BLaER1 (cell line): ENCODE measurements at regions not wholly inside any gene's neighbourhood (a gene's known extent, or its start where the extent isn't known, plus 50 kb on each side); places are given as distances from the start of the nearest gene placed in this dataset.

Experiments
- H3K27ac ChIP-seq: shearing (Covaris generic); formaldehyde crosslinking; 2 replicates; pipeline ENCODE4 v1.8.1; 2022
- H3K27me3 ChIP-seq: shearing (Covaris generic); formaldehyde crosslinking; 2 replicates; pipeline ENCODE4 v1.8.1; 2022
- H3K36me3 ChIP-seq: shearing (Covaris generic); formaldehyde crosslinking; 2 replicates; pipeline ENCODE4 v1.8.1; 2022
- H3K4me1 ChIP-seq: shearing (Covaris generic); formaldehyde crosslinking; 2 replicates; pipeline ENCODE4 v1.8.1; 2022
- H3K4me2 ChIP-seq: shearing (Covaris generic); formaldehyde crosslinking; 2 replicates; pipeline ENCODE4 v1.8.1; 2022
- H3K4me3 ChIP-seq: shearing (Covaris generic); formaldehyde crosslinking; 2 replicates; pipeline ENCODE4 v1.8.1; 2022
- H3K9ac ChIP-seq: shearing (Covaris generic); formaldehyde crosslinking; 2 replicates; pipeline ENCODE4 v1.8.1; 2022
- H3K9me3 ChIP-seq: shearing (Covaris generic); formaldehyde crosslinking; 2 replicates; pipeline ENCODE4 v1.8.1; 2022
- H4K20me1 ChIP-seq: shearing (Covaris generic); formaldehyde crosslinking; 2 replicates; pipeline ENCODE4 v1.8.1; 2022
- Cebpa-rat ChIP-seq: shearing (Covaris generic); IDR thresholded peaks from 2 replicates; pipeline ENCODE4 v1.8.1; 2022

DNA sequence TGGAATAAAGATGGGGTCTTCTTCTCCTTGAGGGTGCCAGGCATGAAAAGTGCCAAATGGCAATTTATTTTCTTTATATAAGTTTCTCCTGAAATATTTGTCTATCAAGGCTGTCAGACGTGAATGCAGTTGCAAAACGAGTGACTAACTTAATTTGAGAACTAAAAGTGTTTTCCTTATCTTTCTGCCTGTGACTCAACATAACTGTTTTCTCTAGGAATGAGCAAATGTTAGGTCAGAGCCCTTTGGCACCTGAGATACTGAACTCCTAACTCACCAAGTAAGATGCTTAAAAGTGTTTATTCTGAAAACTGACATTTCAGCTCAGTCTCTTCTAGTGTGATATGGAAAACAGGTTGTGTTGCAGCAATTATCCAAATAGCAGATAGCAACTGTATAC, 197.0 kb downstream of the STK31 start:
- no peak overlapping the region for H3K4me2 ChIP-seq
- H3K9ac ChIP-seq = no peak overlapping the region
- no peak for TF ChIP-seq Cebpa-rat
- H3K27ac ChIP-seq = no peak overlapping the region
- no peaks in the 10 kb centered on the region for H3K4me1 ChIP-seq
- no peak overlapping the region for H3K4me3 ChIP-seq
- no peaks in the 10 kb centered on the region for H4K20me1 ChIP-seq
- peaks cover 1% of the 10 kb centered on the region; the same call in 1 of the 2 replicates for H3K9me3 ChIP-seq
- no peaks in the 10 kb centered on the region for H3K27me3 ChIP-seq
- H3K36me3 ChIP-seq = no peaks in the 10 kb centered on the region

DNA sequence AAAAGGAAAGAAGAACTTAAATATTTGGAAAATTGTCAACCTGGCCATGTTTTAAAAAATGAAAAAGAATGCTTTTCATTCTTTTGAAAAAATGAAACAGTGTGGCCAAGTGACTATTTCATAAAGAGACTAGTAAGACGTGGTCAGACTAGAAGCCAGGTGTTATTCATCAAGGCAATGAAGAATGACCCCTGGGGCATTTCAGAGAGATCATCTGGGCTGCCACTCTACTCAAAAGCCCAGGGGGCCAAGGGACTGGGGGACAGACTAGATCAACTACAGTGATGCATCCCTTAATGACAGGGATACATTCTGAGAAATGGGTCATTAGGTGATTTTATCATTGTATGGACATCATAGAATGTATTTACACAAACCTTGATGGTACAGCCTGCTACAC, 199.4 kb downstream of the STK31 start:
- no peak for TF ChIP-seq Cebpa-rat
- H3K4me3 ChIP-seq = no peak overlapping the region
- no peak overlapping the region for H3K4me2 ChIP-seq
- H3K4me1 ChIP-seq = no peaks in the 10 kb centered on the region
- H3K9me3 ChIP-seq = peaks cover 19% of the 10 kb centered on the region
- no peaks in the 10 kb centered on the region for H4K20me1 ChIP-seq
- H3K9ac ChIP-seq = no peak overlapping the region
- H3K27ac ChIP-seq = no peak overlapping the region
- no peaks in the 10 kb centered on the region for H3K36me3 ChIP-seq
- H3K27me3 ChIP-seq = no peaks in the 10 kb centered on the region

GRCh38 chr7:23912065-23912464, 202.0 kb downstream of the STK31 start:
- Histone ChIP-seq H3K4me2 (no peak overlapping the region), H3K27ac (no peak overlapping the region), H3K9ac (no peak overlapping the region), H3K27me3 (no peaks in the 10 kb centered on the region), H3K9me3 (peaks cover 19% of the 10 kb centered on the region), H3K4me1 (no peaks in the 10 kb centered on the region), H3K4me3 (no peak overlapping the region), H4K20me1 (no peaks in the 10 kb centered on the region), H3K36me3 (no peaks in the 10 kb centered on the region)
- TF ChIP-seq Cebpa-rat = no peak

DNA sequence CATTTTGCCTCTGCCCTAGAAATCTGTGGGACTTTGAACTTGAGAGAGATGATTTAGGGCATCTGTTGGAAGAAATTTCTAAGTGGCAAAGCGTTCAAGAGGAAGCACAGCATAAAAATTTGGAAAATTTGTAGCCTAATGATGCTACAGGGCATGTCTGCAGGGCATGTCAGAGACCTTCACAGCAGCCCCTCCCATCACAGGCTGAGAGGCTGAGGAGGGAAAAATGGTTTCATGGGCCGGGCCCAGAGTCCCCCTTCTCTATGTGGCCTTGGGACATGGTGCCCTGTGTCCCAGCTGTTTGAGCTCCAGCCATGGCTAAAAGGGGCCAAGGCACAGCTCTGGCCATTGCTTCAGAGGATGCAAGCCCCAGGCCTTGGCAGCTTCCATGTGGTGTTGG, 203.0 kb downstream of the STK31 start:
- H3K36me3 ChIP-seq = no peaks in the 10 kb centered on the region
- no peak for TF ChIP-seq Cebpa-rat
- no peak overlapping the region for H3K27ac ChIP-seq
- H3K4me3 ChIP-seq = no peak overlapping the region
- no peaks in the 10 kb centered on the region for H4K20me1 ChIP-seq
- peaks cover 19% of the 10 kb centered on the region for H3K9me3 ChIP-seq
- no peaks in the 10 kb centered on the region for H3K4me1 ChIP-seq
- H3K4me2 ChIP-seq = no peak overlapping the region
- no peaks in the 10 kb centered on the region for H3K27me3 ChIP-seq
- H3K9ac ChIP-seq = no peak overlapping the region

- Histone ChIP-seq H3K4me2 (no peak overlapping the region), H3K9me3 (peaks cover 19% of the 10 kb centered on the region), H3K4me3 (no peak overlapping the region), H3K36me3 (no peaks in the 10 kb centered on the region), H3K27me3 (no peaks in the 10 kb centered on the region), H3K9ac (no peak overlapping the region), H4K20me1 (no peaks in the 10 kb centered on the region), H3K27ac (no peak overlapping the region), H3K4me1 (no peaks in the 10 kb centered on the region)
- TF ChIP-seq Cebpa-rat = no peak
These were observed 205.2 kb downstream of the STK31 start for GRCh38 chr7:23915236-23915635.

- Histone ChIP-seq H3K9ac (no peak overlapping the region), H3K36me3 (no peaks in the 10 kb centered on the region), H3K9me3 (peaks cover 5% of the 10 kb centered on the region; the same call in 1 of the 2 replicates), H3K4me3 (no peak overlapping the region), H4K20me1 (no peaks in the 10 kb centered on the region), H3K27ac (no peak overlapping the region), H3K4me2 (no peak overlapping the region), H3K27me3 (no peaks in the 10 kb centered on the region), H3K4me1 (no peaks in the 10 kb centered on the region)
- no peak for TF ChIP-seq Cebpa-rat
These were observed 208.3 kb downstream of the STK31 start for GRCh38 chr7:23918286-23918685.

- Histone ChIP-seq H3K27me3 (no peaks in the 10 kb centered on the region), H3K27ac (no peak overlapping the region), H4K20me1 (no peaks in the 10 kb centered on the region), H3K9me3 (no peaks in the 10 kb centered on the region), H3K4me3 (no peak overlapping the region), H3K9ac (no peak overlapping the region), H3K4me2 (no peak overlapping the region), H3K4me1 (no peaks in the 10 kb centered on the region), H3K36me3 (no peaks in the 10 kb centered on the region)
- no peak for TF ChIP-seq Cebpa-rat
These were observed 208.8 kb downstream of the STK31 start for GRCh38 chr7:23918856-23919255.

DNA sequence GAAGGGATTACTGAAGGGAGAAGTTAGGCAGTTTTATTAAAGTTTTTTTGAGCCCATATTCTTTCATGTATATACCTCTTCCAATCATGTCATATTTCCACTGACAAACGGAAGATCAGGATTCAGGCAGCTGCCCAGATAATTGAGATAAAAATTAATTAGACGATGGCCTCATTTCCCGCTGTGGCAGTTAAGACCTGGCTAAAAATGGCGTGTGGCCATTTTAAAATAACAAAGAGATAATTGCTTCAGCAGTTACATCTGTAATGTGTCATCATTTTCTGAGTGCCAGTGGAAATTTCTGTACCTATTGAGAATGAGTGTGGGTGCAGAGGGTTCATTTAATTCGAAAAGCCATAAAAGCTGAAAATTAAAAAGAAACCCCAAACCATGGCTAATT, 215.1 kb downstream of the STK31 start:
- TF ChIP-seq Cebpa-rat = no peak
- no peak overlapping the region for H3K9ac ChIP-seq
- H3K4me2 ChIP-seq = no peak overlapping the region

GRCh38 chr7:23927709-23928417, 217.8 kb downstream of the STK31 start:
- Histone ChIP-seq H3K9me3 (no peaks in the 10 kb centered on the region), H3K4me3 (no peak overlapping the region), H3K27me3 (no peaks in the 10 kb centered on the region), H3K4me2 (no peak overlapping the region), H4K20me1 (no peaks in the 10 kb centered on the region), H3K27ac (no peak overlapping the region), H3K4me1 (no peaks in the 10 kb centered on the region), H3K36me3 (no peaks in the 10 kb centered on the region), H3K9ac (no peak overlapping the region)
- TF ChIP-seq Cebpa-rat = no peak

More for the DNA sequence above, 215.1 kb downstream of the STK31 start:
- no peak overlapping the region for H3K27ac ChIP-seq
- H3K4me3 ChIP-seq = no peak overlapping the region
- no peaks in the 10 kb centered on the region for H3K36me3 ChIP-seq
- H3K4me1 ChIP-seq = no peaks in the 10 kb centered on the region
- H3K27me3 ChIP-seq = no peaks in the 10 kb centered on the region
- no peaks in the 10 kb centered on the region for H3K9me3 ChIP-seq
- no peaks in the 10 kb centered on the region for H4K20me1 ChIP-seq

DNA sequence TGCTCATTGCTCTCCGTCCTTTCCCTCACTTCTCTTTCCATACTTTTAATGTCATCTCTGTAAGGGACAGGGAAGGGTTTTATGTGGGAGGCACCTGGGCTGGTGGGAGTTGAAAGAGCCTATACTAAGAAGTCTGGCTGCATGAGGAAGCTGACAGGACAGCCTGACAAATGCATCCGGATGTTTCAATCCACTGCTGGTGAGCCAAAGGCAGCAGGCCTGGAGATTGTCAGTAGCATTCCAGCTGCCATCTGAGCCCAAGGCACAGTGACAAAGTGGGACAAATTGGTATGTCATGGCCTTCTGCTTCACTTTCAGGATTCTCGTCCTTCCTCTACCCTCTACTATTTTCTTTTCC, 218.4 kb downstream of the STK31 start:
- Histone ChIP-seq H3K9ac (no peak overlapping the region), H4K20me1 (no peaks in the 10 kb centered on the region), H3K36me3 (no peaks in the 10 kb centered on the region), H3K4me3 (no peak overlapping the region), H3K27ac (no peak overlapping the region), H3K27me3 (no peaks in the 10 kb centered on the region), H3K9me3 (no peaks in the 10 kb centered on the region), H3K4me2 (no peak overlapping the region), H3K4me1 (no peaks in the 10 kb centered on the region)
- no peak for TF ChIP-seq Cebpa-rat

DNA sequence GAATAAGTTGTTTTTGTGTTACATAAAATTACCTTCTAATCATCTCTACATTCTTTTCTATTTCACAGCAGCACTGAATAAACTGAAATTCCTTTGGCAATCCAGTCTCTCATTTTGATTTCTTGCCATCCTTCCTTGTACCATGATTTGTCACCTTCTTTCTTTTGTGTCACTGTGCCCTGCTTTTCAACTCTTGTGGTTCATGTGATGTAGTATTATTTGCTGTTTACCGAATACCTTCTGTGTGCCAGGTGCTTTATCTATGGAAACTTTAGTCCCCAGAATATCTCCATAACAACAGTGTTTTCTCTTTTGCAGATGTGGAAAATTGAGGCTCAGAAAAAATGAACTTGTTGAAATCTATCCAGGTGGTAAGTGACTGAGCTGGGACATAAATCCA, 220.3 kb downstream of the STK31 start:
- H3K9ac ChIP-seq = no peak overlapping the region
- no peak for TF ChIP-seq Cebpa-rat

More for the DNA sequence above, 220.3 kb downstream of the STK31 start:
- H3K4me3 ChIP-seq = no peak overlapping the region
- no peaks in the 10 kb centered on the region for H3K27me3 ChIP-seq
- H3K4me2 ChIP-seq = no peak overlapping the region
- no peaks in the 10 kb centered on the region for H4K20me1 ChIP-seq
- H3K9me3 ChIP-seq = no peaks in the 10 kb centered on the region
- H3K27ac ChIP-seq = no peak overlapping the region
- H3K36me3 ChIP-seq = no peaks in the 10 kb centered on the region
- H3K4me1 ChIP-seq = no peaks in the 10 kb centered on the region
